Activated CD8-positive, alpha-beta memory T cell treated with anti-CD3 and anti-CD28 coated beads, Interleukin-2, amount 50 U/mL, for 1 hour (primary cell): ENCODE measurements at regions not wholly inside any gene's neighbourhood (a gene's known extent, or its start where the extent isn't known, plus 50 kb on each side); places are given as distances from the start of the nearest gene placed in this dataset.
"Not testable (repeated sequence)": the region's sequence is repeated elsewhere in the genome, so short reads cannot be mapped to it uniquely, and the experiment has no call there.

Experiments
- DNase-seq: peaks from one replicate; pipeline ENCODE4 v3.0.0-alpha.2; 2020; ENCODE audit errors: extremely low read depth

DNA sequence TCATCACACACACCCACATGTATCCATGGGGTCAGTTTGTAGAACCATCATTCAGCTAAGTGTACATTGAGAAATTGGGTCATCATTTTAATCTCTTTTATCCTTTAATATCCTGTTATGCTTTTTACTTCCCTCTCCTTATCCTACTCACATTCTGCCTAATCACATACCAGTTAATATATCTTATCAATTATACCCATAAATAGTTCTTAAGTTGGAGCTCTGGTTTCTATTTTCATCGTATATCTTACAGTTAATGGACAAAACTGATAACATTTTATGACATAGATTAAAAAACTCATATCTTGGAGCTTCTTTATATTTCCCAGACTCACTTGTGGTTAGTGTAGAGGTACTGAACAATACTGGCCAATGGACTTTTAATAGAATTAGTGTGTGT lies 729.5 kb upstream of the LCORL start:
- no peak for DNase-seq

DNA sequence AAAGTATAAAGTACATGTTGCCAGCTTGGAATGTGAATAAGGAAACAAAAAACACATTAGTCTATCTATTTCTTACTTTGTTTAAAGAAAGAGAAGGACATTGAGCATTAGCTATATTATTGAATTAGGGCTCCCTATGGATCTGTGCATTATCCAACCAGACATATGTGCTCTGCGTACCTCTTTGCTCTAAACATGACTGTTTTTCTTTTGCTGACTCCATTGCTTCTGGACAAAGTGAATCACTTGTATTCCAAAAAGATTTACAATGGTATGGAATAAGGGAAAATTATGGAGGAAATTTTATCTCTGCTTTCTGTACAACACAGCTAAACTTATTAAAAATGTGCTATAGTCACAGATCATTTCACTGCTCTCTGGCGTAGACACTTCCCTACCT lies 727.8 kb upstream of the LCORL start:
- no peak for DNase-seq

DNA sequence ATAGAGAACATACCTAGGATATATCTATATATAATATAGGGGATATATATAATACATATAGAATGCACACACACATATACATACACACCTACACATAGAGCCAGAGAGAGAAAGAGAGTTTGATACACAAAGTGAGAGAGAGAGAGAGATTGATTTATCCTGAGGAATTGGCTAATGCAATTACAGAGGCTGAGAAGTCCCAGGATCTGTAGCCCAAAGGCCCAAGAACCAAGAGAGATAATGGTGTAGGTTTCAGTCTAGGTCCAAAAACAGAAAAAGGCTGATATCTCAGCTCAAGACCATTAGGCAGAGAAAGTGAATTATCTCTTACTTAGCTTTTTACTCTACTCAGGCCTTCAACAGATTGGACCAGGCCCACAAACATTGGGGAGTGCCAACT lies 715.0 kb upstream of the LCORL start:
- no peak for DNase-seq

DNA sequence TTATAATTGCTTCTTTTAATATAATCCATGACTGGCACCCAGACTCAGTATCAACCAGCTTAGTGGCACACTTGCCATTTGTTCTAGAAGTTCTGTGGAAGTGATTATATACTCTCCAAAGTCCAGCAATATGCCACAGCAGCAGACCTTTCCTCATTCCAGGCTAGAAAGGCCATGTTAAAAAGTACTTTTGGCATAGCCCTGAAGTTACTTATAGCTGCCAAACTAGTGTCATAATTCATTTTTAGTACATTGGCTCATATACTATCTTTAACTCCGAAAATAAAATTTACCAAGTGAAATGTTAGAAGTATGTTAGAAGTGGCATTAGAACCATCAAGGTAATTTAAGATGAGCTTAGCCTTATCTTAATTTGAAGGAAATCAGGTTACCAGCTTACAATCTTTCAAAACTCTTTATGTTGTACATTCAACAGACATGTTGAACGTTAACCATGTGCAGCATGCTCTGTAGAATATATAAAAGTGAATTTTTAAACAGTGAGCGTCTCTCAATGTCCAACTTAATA lies 714.2 kb upstream of the LCORL start:
- no peak for DNase-seq

- DNase-seq = no peak
These were observed 712.9 kb upstream of the LCORL start for GRCh38 chr4:18734405-18734804.

DNA sequence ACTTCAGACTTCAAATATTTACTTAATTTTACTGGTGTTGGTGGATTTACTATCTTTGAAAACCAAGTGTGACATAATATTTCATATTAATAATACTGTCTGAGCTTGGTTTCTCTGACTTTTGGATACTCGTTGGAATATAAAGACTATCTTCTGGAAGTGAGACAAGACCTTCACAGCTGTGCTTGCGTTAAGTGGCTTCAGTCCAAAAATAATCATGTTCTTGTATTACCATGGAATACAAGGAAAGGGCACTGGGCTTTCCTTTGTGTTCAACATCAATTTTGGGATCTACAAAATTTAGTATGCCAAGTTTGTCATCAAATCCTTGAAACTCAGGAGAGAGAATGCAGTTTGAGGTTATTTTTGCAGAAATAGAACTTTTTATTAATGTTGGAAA lies 712.4 kb upstream of the LCORL start:
- no peak for DNase-seq

GRCh38 chr4:18722748-18723191 lies 701.2 kb upstream of the LCORL start:
- DNase-seq = no peak

DNA sequence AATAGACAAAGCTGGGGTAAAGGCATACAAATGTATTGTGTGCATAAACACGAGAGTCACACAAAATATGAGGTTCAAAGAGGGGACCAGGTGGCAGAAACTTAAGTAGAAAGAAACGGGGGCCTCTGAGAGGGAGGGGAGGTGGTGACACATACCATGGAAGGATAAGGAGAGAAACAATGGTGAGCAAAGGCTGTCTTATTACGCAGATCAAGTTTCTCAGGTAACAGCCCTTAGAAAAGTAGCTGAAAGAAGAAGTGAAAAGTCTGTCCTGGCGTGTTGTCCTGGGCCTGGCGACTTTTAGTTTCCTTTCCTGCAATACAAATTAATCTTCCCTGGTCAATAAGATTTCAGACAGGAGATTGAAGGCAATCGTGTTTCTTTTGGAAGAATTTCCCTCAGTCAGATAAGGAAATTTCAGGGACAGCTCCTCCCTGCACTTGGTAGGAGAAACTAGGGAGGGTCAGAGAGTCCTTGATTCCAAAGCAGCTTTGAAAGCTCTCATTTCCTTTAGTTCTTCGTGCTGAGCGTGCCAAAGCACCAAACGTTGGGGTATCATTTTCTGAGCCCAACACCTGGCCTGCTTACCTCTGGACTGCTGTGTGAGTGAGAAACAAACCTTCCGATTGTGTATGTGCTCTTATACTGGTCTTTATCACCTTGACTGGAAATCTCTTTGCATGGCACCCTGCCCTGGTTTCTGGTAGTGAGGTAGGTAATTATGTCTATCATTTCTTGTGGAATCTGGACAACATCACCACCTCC lies 676.7 kb upstream of the LCORL start:
- DNase-seq = no peak

- no peak for DNase-seq
These were observed 674.4 kb upstream of the LCORL start for GRCh38 chr4:18695733-18696527.

DNA sequence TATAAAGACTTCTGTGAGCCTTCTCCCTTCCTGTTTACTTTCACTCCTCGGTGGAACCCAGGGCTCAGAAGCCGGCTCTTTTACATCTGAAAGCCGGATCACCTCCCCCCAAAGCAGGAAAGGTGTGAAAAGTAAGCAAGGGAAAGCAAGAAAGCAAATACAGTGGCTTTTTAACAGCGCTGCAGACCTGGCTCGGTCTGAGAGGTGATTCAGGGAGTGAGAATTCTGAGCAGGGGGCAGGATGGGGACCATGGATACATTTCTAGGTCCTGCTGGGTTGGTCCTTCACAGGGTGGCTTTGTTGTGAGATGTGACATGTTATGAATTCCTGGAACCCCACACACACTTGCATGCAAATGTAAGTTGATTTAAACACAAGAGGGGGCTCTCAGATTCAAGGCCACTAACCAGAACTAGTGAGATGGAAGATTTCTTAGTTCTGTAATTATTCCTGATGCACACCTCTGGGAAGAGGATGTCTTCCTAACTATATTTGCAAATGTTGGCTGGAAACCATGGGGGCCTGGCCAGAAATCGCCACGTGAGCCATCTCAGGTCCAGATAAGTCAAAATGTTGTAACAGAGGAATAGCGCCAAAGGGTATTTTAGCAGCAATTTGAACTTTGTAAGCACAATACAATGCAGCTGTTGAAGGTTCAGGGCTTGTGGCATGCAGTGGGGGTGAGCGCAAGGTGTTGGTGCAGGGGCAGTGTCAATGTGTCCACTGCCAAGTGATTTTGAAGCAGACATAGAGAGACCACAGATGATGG lies 670.1 kb upstream of the LCORL start:
- DNase-seq = no peak

DNA sequence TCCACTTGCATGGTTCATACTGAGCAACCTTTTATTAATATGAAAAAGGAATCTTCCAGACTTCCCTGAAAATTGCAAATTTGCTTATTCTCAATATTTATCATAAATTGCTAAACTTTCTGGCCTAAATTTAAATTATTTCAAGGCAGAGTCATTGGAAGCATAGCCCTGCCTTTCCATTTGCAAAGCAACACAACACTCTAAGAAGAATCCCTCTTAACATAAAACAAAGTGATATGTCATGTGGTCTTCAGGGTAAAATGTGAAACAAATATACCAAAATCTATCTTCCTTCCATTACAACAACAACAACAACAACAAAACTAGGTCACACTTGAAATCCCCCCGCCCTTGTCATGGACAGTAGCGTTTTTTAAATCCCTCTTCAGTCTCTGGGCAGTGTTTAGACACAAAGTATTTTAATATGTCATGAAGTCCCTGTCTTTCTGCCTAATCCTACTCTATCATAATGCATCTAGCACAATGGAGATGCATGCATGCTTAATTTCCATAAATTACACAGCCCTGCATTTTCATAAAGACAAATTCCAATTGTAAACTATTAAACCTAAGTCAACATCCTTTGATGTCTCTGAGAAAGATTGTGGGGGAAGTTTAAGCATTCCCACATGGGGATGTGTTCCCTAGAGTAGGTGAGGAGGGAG lies 668.9 kb upstream of the LCORL start:
- no peak for DNase-seq

GRCh38 chr4:18689308-18690115 lies 668.0 kb upstream of the LCORL start:
- no peak for DNase-seq

DNA sequence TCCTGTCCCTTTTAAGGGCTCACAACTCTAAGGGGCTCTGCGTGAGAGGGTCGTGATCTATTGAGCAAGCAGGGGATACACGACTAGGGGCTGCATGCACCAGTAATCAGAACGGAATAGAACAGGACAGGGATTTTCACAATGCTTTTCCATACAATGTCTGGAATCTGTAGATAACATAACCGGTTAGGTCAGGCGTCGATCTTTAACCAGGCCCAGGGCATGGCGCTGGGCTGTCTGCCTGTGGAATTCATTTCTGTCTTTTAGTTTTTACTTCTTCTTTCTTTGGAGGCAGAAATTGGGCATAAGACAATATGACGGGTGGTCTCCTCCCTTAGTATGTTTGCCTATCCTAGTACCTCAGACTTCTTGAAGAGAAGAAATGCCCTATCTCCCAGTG lies 666.8 kb upstream of the LCORL start:
- DNase-seq = not testable (repeated sequence)

- DNase-seq = no peak
These were observed 664.9 kb upstream of the LCORL start for GRCh38 chr4:18686338-18687037.

- DNase-seq = no peak
These were observed 663.4 kb upstream of the LCORL start for GRCh38 chr4:18684932-18685331.

GRCh38 chr4:18676526-18676915 lies 655.0 kb upstream of the LCORL start:
- no peak for DNase-seq

DNA sequence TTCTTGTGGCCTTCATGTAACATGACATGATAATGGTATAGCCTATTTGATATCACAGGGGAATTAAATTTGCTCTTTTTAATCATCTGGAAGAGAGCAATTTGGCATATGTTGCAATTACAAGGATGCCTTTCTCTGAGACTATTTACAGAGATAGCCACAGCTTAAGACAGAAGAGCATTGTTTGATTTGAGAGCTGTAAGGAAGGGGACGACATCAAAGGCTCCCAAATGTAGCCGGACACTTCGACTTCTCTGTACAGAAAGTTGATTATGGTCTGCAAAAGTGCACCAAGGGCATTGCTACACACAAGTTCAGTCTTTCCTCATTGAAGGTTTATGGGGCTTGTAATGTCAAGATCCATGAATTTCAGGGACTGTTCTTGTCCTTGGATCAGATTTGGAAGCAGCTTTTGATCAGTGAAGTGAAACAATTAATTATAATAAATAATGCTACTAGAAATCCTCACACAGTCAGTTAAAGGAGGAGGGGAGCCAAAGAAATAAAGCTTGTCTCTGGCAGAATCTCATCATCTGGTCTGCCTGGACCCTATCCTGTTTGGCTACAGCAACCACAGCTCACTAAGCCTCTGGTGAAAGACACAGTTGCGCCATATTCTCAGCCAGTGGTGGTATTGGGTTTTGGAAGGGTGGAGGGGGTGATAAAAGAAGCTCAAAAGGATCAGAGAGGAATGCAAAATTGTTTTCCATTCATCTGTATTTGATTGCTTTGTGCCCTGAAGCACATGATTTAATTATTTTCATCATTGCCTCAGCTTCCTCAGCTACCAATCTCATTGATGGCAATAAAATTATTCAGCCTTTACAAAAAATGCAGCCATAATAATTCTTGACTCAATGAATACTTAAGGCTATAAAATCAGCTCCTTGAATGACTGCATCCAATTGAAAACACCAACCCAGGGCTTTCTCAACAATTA lies 654.3 kb upstream of the LCORL start:
- no peak for DNase-seq

GRCh38 chr4:18670034-18670433 lies 648.5 kb upstream of the LCORL start:
- DNase-seq = no peak

DNA sequence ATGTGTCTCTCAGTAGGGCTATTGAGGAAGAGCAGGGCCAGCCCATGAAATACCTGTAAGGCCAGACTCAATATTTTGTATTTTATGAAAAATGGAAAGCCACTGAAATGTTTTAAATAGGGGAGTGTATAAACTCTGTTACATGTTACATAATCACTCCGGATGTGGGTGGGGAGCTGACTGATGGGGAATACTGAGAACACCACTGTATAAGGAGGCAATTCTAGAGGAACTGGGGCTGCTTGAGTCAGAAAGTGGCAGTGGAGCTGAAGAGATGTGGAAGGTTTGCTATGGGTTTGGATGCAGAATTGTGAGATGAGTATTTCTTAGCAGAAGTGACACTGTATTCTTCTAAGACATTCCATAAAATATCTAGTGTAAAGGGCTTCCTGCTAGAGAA lies 647.8 kb upstream of the LCORL start:
- no peak for DNase-seq
